GM12878 (cell line): ENCODE measurements at regions not wholly inside any gene's neighbourhood (a gene's known extent, or its start where the extent isn't known, plus 50 kb on each side); places are given as distances from the start of the nearest gene placed in this dataset.

Experiments
- ATAC-seq: fragments of 200-7000 bp; cut with Tn5 transposase; 3 replicates; pipeline ENCODE4 v1.9.1; 2020; ENCODE audit warnings: mild to moderate bottlenecking, moderate library complexity
- BruUV-seq: library from RNA; stranded (reverse); fragments of 400-500 nt; replicated peaks from 2 replicates; lab custom pipeline; 2021; lab: Mats Ljungman, UMichigan
- CTCF ChIA-PET: fragments of 300-600 bp; sonication (Branson Sonifier 250); formaldehyde crosslinking; extraction: SDS; loops from one replicate; lab custom pipeline; 2021; ENCODE audit warnings: inconsistent platforms; lab: Yijun Ruan, JAX
- POLR2A ChIA-PET: fragments of 350-600 bp; formaldehyde crosslinking; extraction: SDS; loops from one replicate; lab custom pipeline; 2021; ENCODE audit warnings: inconsistent platforms; lab: Charles Lee
- RAD21 ChIA-PET: fragments of 300-600 bp; sonication (Branson Sonifier 250); formaldehyde crosslinking; loops from one replicate; lab custom pipeline; 2023; ENCODE audit warnings: antibody characterized with exemption; ENCODE audit not compliant: unreplicated experiment; lab: Charles Lee
- SMC1A ChIA-PET: fragments of 300-600 bp; sonication (Branson Sonifier 250); formaldehyde crosslinking; loops from one replicate; lab custom pipeline; 2023; ENCODE audit not compliant: unreplicated experiment, uncharacterized antibody; lab: Charles Lee
- DNase-seq: peaks from one replicate; pipeline ENCODE4 v3.0.0-alpha.2; 2011; ENCODE audit warnings: low read depth, low spot score
- FAIRE-seq: peaks from 3 replicates; lab custom pipeline; 2011; peaks lifted over from hg19 to GRCh38; lab: Jason Lieb, UNC
- H2AFZ ChIP-seq: 2 replicates; pipeline ENCODE4 v1.6.0; 2011; ENCODE audit warnings: low read depth, low read length, control low read depth; ENCODE audit not compliant: control insufficient read depth
- H3K27ac ChIP-seq: 2 replicates; pipeline ENCODE4 v1.5.1; 2011; ENCODE audit warnings: control low read depth; ENCODE audit not compliant: control insufficient read depth, insufficient read depth
- H3K27me3 ChIP-seq, 2 experiments: replicated peaks in 1 of 2; 2 replicates each; pipeline versions ENCODE4 v1.6.0 to v1.6.1; 2011; ENCODE audit warnings: low read length in 1 of 2; ENCODE audit not compliant: control insufficient read depth in 2 of 2, insufficient read depth in 2 of 2
- H3K36me3 ChIP-seq, 2 experiments: 2 replicates each; pipeline ENCODE4 v1.5.1; 2011; ENCODE audit warnings: low read length in 1 of 2; ENCODE audit not compliant: control insufficient read depth in 2 of 2, insufficient read depth in 2 of 2
- H3K4me1 ChIP-seq: 2 replicates; pipeline ENCODE4 v1.6.1; 2011; ENCODE audit warnings: mild to moderate bottlenecking, low read length, moderate library complexity, mixed read lengths; ENCODE audit not compliant: control insufficient read depth, insufficient read depth
- H3K4me2 ChIP-seq: 2 replicates; pipeline ENCODE4 v1.6.0; 2011; ENCODE audit warnings: control low read depth; ENCODE audit not compliant: control insufficient read depth, insufficient read depth
- H3K4me3 ChIP-seq: fragments of 200-600 bp; sonication (generic); 2 replicates; pipeline ENCODE4 v1.5.1; 2016
- H3K79me2 ChIP-seq: 2 replicates; pipeline ENCODE4 v1.6.0; 2011; ENCODE audit warnings: low read length; ENCODE audit not compliant: control insufficient read depth, insufficient read depth
- H3K9ac ChIP-seq: 2 replicates; pipeline ENCODE4 v1.8.0; 2011; ENCODE audit warnings: low read length, control low read depth, mixed read lengths; ENCODE audit not compliant: control insufficient read depth, insufficient read depth
- H3K9me3 ChIP-seq: replicated peaks from 3 replicates; pipeline ENCODE4 v1.5.1; 2011; ENCODE audit warnings: mild to moderate bottlenecking, low read length; ENCODE audit not compliant: control insufficient read depth, insufficient read depth
- H4K20me1 ChIP-seq: 2 replicates; pipeline ENCODE4 v1.6.0; 2011; ENCODE audit not compliant: control insufficient read depth, insufficient read depth
- EED ChIP-seq: sonication (generic); IDR thresholded peaks from 2 replicates; pipeline ENCODE4 v1.6.1; 2016; ENCODE audit warnings: antibody characterized with exemption, low read depth
- ETV6 ChIP-seq, 2 experiments: fragments of 450-650 bp in 1 of 2; IDR thresholded peaks in 1 of 2; conservative IDR thresholded peaks in 1 of 2; 2 replicates each; pipeline ENCODE4 v1.6.1; 2014; ENCODE audit warnings: antibody characterized with exemption in 1 of 2, borderline replicate concordance in 1 of 2, low read depth in 1 of 2, mild to moderate bottlenecking in 1 of 2, moderate library complexity in 1 of 2
- IRF3 ChIP-seq: fragments of 450-650 bp; IDR thresholded peaks from 2 replicates; pipeline ENCODE4 v1.6.1; 2014; ENCODE audit warnings: mild to moderate bottlenecking
- RUNX3 ChIP-seq: IDR thresholded peaks from 2 replicates; pipeline ENCODE4 v1.6.1; 2012; ENCODE audit warnings: low read length, inconsistent platforms
- ZBTB4 ChIP-seq: fragments of 450-650 bp; formaldehyde crosslinking; IDR thresholded peaks from 2 replicates; pipeline ENCODE4 v1.4.0; 2022; ENCODE audit warnings: mild to moderate bottlenecking, moderate library complexity
- in situ Hi-C: fragments of 300-500 bp; cut with MboI; formaldehyde crosslinking; loops from 9 replicates; pipeline ENCODE4 v1.14.3; 2018; ENCODE audit warnings: mixed read lengths
- intact Hi-C: fragments of 100-400 bp; cut with micrococcal nuclease; formaldehyde crosslinking; loops from one replicate; pipeline ENCODE4 v1.14.2; 2022; ENCODE audit not compliant: unreplicated experiment

DNA sequence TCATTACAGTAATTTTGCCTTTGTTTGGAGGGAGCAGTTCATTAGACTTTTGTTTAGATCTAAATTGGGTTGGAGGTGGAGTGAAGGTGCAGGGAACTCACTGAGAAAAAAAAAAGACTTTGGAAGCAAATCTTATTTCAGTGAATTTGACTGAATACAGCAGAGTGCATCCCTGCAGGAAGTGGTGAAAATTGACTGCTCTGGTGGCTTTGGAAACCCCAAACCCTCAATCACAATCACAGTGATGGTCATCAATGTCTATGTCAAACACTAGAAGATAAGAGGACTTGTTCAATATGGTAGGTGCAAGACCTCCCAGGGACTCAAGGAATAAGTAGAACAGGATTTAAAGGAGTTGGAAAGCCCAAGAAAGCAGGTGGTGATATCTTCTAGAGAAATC, 76.0 kb upstream of the RASA1 start:
- ChIA-PET POLR2A (no interaction called here), RAD21 (interaction anchor here (1.6 to 2.1 kb wide), 2 partner anchors 70 to 116 kb away, joined by 5 to 9 read pairs; no protein-coding TSS in a partner anchor), SMC1A (interaction anchor here (1.2 to 3.0 kb wide), 5 partner anchors 26 to 126 kb away, joined by 4 to 11 read pairs (median 6); partner anchors contain the start of gene RASA1), CTCF (interaction anchor here (0.8 to 1.5 kb wide), 3 partner anchors 9 to 68 kb away, joined by 3 to 4 read pairs (median 3); no protein-coding TSS in a partner anchor)
- no peaks in the 10 kb centered on the region for H4K20me1 ChIP-seq
- FAIRE-seq = no peak
- no TSS peak for BruUV-seq
- no peak for DNase-seq
- H3K79me2 ChIP-seq = no peaks in the 10 kb centered on the region
- no peak for TF ChIP-seq IRF3
- no peak for TF ChIP-seq ZBTB4 (CRISPR knock-in tag)
- TF ChIP-seq RUNX3 = peak; percentile 53
- TF ChIP-seq EED = no peak
- no peak for TF ChIP-seq ETV6 (conservative IDR thresholded peaks at IDR 0.05 in 1 of 2, IDR thresholded peaks at IDR 0.05 in 1 of 2; ENCODE audit: borderline replicate concordance in 1 of 2, low read depth in 1 of 2)
- no peak overlapping the region for H3K4me3 ChIP-seq
- H3K27ac ChIP-seq = no peak overlapping the region
- no peak overlapping the region for H2AFZ ChIP-seq
- peaks cover 35% of the 10 kb centered on the region for H3K4me1 ChIP-seq
- H3K4me2 ChIP-seq = no peak overlapping the region
- H3K9ac ChIP-seq = no peak overlapping the region
- no peaks in the 10 kb centered on the region for H3K36me3 ChIP-seq
- intact Hi-C loops = loop anchor here (5.0 to 10.0 kb wide), 2 partner anchors 76 to 117 kb away; partner anchors contain the start of gene RASA1
- no peaks in the 10 kb centered on the region for H3K27me3 ChIP-seq
- in situ Hi-C loops = no loop called here
- 0 out of 3 replicates have a peak, but pooled peaks have one; percentile 16 for ATAC-seq
- H3K9me3 ChIP-seq = no peaks in the 10 kb centered on the region
